ENCODE measurements at regions not wholly inside any gene's neighbourhood (a gene's known extent, or its start where the extent isn't known, plus 50 kb on each side); places are given as distances from the start of the nearest gene placed in this dataset.
"Not testable (repeated sequence)": the region's sequence is repeated elsewhere in the genome, so short reads cannot be mapped to it uniquely, and the experiment has no call there.

DNA sequence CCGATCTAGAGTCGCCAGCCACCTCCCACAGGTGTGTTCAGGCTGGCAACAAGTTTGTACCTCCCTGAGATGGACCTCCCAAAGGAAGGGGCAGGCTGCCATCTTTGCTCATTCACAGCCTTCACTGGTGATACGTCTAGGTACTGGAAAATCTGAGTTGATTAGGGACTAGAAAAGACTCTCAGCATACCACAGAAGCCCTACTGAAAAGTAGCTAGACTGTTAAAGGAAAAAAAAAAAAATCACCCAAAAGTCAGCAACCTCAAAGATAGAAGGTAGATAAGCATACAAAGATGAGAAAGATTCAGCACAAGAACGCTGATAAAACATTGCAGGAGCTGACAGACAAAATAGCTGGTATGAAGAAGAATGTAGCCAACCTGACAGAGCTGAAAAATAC lies 128.6 kb upstream of the WDR75 start:
- Histone ChIP-seq H3K27me3 (no peaks in the 10 kb centered on the region), H3K4me3 (no peak overlapping the region), H3K27ac (no peak overlapping the region), H3K36me3 (no peaks in the 10 kb centered on the region), H3K4me1 (no peaks in the 10 kb centered on the region), H3K9me3 (no peaks in the 10 kb centered on the region)
- 81 to 87% methylated on average over 4 of the region's 4 CpGs for WGBS, 2 donors
- DNase-seq (no peak), FAIRE-seq (no peak), ATAC-seq (no peak)
- TF ChIP-seq, protein P1, sequence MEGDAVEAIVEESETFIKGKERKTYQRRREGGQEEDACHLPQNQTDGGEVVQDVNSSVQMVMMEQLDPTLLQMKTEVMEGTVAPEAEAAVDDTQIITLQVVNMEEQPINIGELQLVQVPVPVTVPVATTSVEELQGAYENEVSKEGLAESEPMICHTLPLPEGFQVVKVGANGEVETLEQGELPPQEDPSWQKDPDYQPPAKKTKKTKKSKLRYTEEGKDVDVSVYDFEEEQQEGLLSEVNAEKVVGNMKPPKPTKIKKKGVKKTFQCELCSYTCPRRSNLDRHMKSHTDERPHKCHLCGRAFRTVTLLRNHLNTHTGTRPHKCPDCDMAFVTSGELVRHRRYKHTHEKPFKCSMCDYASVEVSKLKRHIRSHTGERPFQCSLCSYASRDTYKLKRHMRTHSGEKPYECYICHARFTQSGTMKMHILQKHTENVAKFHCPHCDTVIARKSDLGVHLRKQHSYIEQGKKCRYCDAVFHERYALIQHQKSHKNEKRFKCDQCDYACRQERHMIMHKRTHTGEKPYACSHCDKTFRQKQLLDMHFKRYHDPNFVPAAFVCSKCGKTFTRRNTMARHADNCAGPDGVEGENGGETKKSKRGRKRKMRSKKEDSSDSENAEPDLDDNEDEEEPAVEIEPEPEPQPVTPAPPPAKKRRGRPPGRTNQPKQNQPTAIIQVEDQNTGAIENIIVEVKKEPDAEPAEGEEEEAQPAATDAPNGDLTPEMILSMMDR (IDR thresholded peaks at IDR 0.05) = no peak
- intact Hi-C loops (cut with DNase I) = no loop called here

- Histone ChIP-seq H3K4me1 (no peaks in the 10 kb centered on the region), H3K9me3 (no peaks in the 10 kb centered on the region), H3K4me3 (no peak overlapping the region), H3K27ac (no peak overlapping the region), H3K27me3 (no peaks in the 10 kb centered on the region), H3K36me3 (no peaks in the 10 kb centered on the region)
- ATAC-seq (no peak), FAIRE-seq (no peak), DNase-seq (no peak)
- intact Hi-C loops (cut with DNase I) = no loop called here
- TF ChIP-seq, protein P1 (IDR thresholded peaks at IDR 0.05) = no peak
- whole genome bisulfite sequencing, 2 donors = 71 to 74% methylated on average over 1 of the region's 1 CpG
Observed at GRCh38 chr2:189318761-189319160, 122.5 kb upstream of the WDR75 start.

DNA sequence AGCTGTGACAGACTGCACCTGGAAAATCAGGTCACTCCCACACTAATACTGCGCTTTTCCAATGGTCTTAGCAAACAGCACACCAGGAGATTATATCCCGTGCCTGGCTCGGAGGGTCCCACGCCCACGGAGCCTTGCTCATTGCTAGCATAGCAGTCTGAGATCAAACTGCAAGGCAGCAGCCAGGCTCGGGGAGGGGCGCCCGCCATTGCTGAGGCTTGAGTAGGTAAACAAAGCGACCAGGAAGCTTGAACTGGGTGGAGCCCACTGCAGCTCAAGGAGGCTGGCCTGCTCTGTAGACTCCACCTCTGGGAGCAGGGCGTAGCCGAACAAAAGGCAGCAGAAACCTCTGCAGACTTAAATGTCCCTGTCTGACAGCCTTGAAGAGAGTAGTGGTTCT lies 121.8 kb upstream of the WDR75 start:
- H3K27me3 ChIP-seq; FAIRE-seq; H3K4me3 ChIP-seq; H3K36me3 ChIP-seq; intact Hi-C loops (cut with DNase I); H3K27ac ChIP-seq; H3K9me3 ChIP-seq; H3K4me1 ChIP-seq; ATAC-seq: not testable (repeated sequence)
- peak in 2 of 6 donors; percentile 11 to 35 for DNase-seq
- WGBS, 2 donors = 92 to 97% methylated on average over 11 of the region's 11 CpGs

DNA sequence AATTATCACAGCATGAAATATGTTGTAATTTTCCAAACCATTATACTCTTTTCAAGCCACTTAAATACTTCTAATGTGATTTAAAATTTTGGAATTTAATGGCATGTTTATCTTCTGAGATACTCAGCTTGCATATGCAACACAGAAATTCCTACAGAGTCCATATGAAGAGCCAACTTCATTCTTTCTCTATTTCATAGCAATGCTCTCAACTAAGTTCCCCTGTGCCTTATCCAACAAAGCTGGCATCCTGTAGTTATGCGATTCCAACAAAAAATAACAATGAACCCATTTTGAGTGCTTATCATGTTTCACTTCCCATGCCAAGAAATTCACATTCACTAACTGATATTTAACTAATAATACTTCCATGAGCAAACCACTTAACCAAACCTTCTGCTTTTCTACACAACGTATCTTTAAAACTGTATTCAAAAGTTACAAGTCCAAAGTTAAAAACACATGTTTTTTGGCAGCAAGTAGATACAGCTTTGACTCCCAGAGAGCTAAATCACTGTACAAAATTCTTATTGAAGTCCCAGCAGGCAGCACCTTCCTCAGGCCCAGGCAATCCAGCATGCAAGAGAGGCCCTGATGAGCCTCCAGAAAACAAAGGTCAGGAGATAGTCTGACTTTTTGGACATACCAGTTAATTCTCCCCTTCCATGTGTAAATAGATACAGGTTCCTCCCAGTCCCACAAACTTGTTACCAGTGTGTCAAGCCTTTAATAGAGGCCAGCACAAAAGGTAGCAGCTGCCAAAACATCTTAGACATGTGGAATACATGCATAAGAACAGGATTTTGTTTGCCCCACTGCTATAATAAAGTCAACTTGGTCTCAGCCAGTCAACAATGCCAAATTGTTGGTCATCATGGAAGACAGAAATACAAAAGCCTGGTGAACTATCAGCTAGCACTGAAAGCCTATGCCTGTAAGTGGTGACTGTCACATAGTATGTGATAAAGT lies 113.1 kb upstream of the WDR75 start:
- Histone ChIP-seq H3K36me3 (no peaks in the 10 kb centered on the region), H3K9me3 (no peaks in the 10 kb centered on the region), H3K4me1 (no peaks in the 10 kb centered on the region), H3K4me3 (no peak overlapping the region), H3K27ac (no peak overlapping the region), H3K27me3 (no peaks in the 10 kb centered on the region)
- intact Hi-C loops (cut with DNase I) = no loop called here
- WGBS, 2 donors = 0 to 36% methylated on average over 2 of the region's 2 CpGs
- DNase-seq = no peak
- TF ChIP-seq, protein P1 (IDR thresholded peaks at IDR 0.05) = no peak
- FAIRE-seq = no peak
- ATAC-seq = peak in 1 of 4 donors; percentile 30

DNA sequence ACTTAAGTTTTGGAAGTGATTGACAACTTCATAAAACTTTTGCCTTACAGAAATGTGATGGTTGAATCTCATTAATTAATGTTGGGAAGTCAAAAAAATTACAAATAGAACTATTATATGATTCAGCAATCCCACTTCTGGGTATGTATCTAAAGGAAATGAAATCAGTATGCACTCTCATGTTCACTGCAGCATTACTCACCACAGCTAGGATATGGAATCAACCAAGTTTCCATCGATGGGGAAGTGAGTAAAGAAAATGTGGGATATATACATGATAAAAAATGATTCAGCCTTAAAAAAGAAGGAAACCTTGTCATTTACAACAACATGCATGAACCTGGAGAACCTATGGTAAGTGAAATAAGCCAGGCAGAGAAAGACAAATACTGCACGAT lies 112.4 kb upstream of the WDR75 start:
- H3K4me1 ChIP-seq = no peaks in the 10 kb centered on the region
- no peak overlapping the region for H3K4me3 ChIP-seq
- H3K27me3 ChIP-seq = no peaks in the 10 kb centered on the region
- TF ChIP-seq, protein P1 (IDR thresholded peaks at IDR 0.05) = no peak
- H3K36me3 ChIP-seq = no peaks in the 10 kb centered on the region
- H3K9me3 ChIP-seq = no peaks in the 10 kb centered on the region
- intact Hi-C loops (cut with DNase I) = no loop called here
- WGBS, 2 donors = 80 to 93% methylated on average over 2 of the region's 2 CpGs
- ATAC-seq (no peak), DNase-seq (no peak), FAIRE-seq (no peak)
- H3K27ac ChIP-seq = no peak overlapping the region

Measured in pancreas (tissue), 10 donors.